NB4 (cell line): ENCODE measurements at regions not wholly inside any gene's neighbourhood (a gene's known extent, or its start where the extent isn't known, plus 50 kb on each side); places are given as distances from the start of the nearest gene placed in this dataset.

Experiments used
- DNase-seq: peaks from one replicate; pipeline ENCODE4 v3.0.0; 2010; ENCODE audit warnings: low read depth
- H3K4me3 ChIP-seq: one replicate; pipeline ENCODE4 v1.5.1; 2011; ENCODE audit warnings: mild to moderate bottlenecking, low read depth, low read length, moderate library complexity
- MYC ChIP-seq: IDR thresholded peaks from 2 replicates; pipeline ENCODE4 v1.6.1; 2011; ENCODE audit warnings: low read depth, low read length
- POLR2A ChIP-seq: IDR thresholded peaks from 2 replicates; pipeline ENCODE4 v1.6.1; 2011; ENCODE audit warnings: mild to moderate bottlenecking; ENCODE audit not compliant: insufficient read length; ENCODE audit errors: extremely low read depth
- TF ChIP-seq, protein P1 (sequence below): IDR thresholded peaks from 2 replicates; pipeline ENCODE4 v1.6.1; 2011; ENCODE audit warnings: low read depth, low read length
- TF ChIP-seq, protein P2 (sequence below): IDR thresholded peaks from one replicate; pipeline ENCODE4 v1.5.1; 2012; ENCODE audit warnings: low read depth, low read length

DNA sequence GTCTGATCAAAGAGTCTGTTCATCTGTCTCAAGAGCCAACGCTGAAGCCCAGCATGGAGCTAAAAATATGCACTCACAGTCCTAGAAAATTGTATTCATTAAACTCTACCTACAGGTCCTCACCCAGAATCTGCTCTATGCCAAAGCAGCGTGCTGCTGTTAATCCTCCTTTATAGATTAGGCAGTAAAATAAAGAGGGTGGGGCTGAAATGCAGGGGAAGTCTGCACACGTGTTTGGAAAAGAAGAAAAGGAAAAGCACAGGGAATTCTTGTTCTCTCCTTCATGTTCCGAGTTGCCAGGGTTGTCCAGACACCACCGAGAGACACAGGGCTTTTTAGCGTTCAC is 121.4 kb upstream of the TMEM161B start:
- no peak for DNase-seq

DNA sequence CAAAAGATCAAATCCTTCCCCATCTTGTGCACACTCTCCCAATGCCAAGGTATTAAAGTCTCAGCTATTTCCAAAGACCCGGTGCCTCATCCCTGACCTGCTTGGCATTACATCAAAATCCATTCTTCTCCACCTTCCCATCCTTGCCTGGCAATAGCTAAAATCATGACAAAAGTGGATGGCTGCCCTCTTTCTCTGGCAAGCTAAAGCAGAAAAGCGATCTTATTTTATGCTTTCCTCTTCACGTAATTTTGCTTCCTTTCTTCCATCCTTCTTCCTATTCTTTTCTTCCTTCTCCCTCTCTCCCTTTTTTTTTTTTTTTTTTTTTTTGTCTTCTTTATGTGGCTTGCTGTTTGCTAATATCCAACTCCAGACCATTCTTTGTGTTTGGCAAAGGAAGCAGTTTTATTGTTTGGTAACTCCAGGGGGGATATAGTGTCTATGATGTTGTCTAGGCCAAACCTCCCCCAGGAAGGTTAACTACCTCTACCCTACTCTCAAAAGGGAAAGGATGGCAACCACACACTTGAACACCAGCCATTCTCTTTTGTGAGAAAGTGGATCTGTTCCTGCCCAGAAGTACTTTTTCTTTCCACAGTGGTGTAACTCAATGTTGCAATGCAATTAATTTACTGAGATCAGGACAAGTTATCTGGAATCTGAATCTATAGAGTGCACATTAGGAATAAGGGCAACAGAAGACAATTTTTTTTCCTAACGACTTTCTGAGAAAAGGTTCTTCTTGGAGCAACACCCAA is 120.9 kb upstream of the TMEM161B start:
- no peak for TF ChIP-seq MYC
- TF ChIP-seq, protein P1, sequence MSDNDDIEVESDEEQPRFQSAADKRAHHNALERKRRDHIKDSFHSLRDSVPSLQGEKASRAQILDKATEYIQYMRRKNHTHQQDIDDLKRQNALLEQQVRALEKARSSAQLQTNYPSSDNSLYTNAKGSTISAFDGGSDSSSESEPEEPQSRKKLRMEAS: no peak
- TF ChIP-seq, protein P2, sequence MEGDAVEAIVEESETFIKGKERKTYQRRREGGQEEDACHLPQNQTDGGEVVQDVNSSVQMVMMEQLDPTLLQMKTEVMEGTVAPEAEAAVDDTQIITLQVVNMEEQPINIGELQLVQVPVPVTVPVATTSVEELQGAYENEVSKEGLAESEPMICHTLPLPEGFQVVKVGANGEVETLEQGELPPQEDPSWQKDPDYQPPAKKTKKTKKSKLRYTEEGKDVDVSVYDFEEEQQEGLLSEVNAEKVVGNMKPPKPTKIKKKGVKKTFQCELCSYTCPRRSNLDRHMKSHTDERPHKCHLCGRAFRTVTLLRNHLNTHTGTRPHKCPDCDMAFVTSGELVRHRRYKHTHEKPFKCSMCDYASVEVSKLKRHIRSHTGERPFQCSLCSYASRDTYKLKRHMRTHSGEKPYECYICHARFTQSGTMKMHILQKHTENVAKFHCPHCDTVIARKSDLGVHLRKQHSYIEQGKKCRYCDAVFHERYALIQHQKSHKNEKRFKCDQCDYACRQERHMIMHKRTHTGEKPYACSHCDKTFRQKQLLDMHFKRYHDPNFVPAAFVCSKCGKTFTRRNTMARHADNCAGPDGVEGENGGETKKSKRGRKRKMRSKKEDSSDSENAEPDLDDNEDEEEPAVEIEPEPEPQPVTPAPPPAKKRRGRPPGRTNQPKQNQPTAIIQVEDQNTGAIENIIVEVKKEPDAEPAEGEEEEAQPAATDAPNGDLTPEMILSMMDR: no peak
- TF ChIP-seq POLR2A: no peak
- DNase-seq: no peak
- no peak overlapping the region for H3K4me3 ChIP-seq

More for the DNA sequence above, 121.4 kb upstream of the TMEM161B start:
- no peak overlapping the region for H3K4me3 ChIP-seq
- no peak for TF ChIP-seq POLR2A
- TF ChIP-seq, protein P2: no peak
- TF ChIP-seq MYC: no peak
- TF ChIP-seq, protein P1: no peak

DNA sequence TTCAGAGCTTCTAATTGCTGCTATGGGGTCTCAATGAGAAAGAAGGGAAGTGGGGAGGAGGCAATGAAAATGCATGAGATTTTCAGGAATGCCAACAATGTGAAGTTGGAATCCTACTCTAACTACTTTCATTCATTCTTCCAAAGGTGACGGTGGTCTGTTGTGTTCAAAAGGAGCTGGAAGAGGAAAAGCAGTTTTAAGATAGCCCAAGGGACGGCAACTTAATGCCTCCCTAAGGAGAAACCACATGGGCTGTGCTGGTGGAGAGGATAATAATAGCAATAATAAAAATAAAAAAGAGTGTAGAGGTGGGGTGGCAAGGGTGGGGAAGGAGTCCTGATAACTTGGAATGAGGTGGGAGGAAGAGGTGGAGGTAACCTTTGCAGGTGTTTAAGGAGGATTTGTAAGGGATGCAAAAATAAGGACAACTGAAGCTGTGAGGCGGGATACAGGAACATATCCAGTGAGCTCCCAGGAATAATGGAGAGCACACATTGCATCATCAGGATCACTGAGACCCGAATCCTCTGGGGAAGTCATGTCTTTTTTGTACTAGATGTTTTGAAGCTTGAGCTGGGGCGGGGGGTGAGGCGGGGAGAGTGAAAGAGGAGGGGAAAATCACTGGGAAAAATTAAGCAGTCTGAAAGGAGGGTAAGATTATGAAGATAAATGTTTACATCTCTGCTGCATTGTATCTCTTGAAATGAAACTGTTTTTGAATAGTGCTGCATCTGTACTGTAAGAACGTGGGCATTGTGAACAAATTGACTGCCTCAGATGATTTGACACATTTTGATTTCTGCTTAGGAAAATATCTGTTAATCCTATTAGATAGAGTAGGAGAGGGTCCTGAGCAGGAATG is 120.1 kb upstream of the TMEM161B start:
- H3K4me3 ChIP-seq: no peak overlapping the region
- no peak for TF ChIP-seq POLR2A
- no peak for TF ChIP-seq MYC
- TF ChIP-seq, protein P1: no peak
- TF ChIP-seq, protein P2: no peak

DNA sequence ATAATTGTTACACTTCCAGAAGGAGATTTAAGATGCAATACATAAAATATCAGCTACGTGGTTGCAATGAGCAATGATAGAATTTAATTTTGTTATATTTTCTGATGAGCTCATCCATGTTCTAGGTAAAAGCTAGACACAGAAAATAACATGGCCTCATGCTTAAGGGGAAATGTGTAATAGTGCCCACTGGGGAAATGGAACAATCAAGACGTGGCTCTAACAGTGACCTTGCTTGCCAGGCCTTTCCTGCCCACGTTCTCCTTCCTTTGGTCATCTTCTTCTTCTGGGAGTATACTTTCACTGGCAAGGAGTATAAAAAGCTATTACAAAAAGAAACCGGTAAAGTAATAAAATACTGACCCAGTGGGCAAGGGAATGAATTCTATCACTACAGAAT is 116.2 kb upstream of the TMEM161B start:
- TF ChIP-seq, protein P1: no peak
- TF ChIP-seq MYC: no peak
- TF ChIP-seq, protein P2: no peak
- no peak for TF ChIP-seq POLR2A
- DNase-seq: no peak
- H3K4me3 ChIP-seq: no peak overlapping the region

More for the DNA sequence above, 120.1 kb upstream of the TMEM161B start:
- DNase-seq: no peak

DNA sequence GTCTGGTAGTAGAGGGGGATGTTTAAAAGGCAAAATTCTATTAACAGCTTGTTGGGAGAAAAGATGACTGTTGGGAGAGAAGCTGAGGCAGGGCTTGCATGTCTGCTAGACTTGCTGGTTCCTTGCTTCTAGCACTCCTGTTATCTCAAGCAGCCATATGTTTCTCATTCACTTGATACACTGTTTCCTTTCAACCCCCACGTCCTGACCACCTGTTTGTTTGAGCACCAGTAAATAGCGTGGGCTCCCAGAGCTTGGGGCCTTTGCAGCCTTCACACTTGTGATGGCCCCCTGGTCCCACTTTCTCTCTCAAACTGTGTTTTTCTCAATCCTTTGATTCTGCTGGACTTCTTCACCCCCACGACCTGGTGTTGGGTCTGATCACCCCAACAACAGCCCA is 111.7 kb upstream of the TMEM161B start:
- no peak overlapping the region for H3K4me3 ChIP-seq
- TF ChIP-seq, protein P2: no peak
- TF ChIP-seq, protein P1: no peak
- TF ChIP-seq POLR2A (no peak), MYC (no peak)
- DNase-seq: no peak
